ENCODE measurements at regions not wholly inside any gene's neighbourhood (a gene's known extent, or its start where the extent isn't known, plus 50 kb on each side); places are given as distances from the start of the nearest gene placed in this dataset.

DNA sequence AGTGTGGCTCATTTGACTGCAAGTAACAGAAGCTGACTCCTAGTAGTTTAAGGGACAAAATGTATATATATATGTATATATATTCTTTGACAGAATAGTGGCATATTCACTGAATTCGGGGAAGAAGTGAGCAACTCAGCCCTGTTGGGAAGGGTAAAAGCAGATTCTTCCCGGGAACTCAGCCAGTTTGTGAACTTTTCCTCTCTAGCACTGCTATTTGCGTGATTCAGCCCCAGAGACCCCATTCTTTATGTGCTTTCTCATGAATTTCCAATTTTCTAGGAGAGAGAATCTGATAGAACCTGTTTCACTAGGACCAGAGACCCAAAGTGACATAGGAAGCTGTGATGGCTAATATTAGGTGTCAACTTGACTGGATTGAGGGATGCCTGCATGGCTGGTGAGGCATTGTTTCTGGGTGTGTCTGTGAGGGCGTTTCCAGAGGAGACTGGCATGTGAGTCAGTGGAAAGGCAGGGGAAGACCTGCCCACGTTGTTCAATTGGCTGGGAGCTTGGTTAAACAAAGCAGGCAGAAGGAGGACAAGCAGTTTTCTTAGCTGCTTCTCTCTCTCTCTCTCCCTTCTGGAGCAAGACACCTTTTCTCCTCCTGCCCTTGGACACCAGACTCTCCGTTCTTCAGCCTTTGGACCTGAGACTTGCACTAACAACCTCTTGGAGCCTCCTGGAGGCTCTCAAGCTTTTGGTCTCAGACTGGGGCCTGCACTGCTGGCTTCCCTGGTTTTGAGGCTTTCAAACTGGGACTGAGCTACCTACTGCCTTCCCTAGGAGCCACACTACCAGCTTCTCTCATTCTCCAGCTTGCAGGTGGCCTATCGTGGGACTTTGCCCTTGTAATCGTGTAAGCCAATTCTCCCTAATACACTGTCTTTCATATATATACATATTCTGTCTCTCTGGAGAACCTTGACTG, 93.4 kb upstream of the KCNK1 start:
- DNase-seq, result no peak

DNA sequence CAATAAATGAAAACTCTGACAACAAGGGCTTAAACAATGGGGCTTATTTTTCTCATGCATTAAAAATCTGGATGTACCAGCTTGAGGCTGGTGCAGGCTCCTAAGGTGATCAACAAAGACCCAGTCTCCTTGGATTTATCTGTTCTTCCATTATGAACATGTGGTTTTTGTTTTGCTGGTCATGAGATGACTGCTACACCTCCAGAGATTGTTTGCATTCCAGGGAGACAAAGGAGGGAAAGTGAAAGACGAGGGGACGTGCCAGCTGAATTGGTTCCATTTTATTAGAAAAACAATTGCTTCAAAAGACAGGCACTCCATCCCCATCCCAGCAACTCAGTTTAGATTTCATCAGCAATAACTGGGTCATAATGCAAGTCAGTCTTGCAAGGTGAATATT, 90.9 kb upstream of the KCNK1 start:
- DNase-seq, result no peak

DNA sequence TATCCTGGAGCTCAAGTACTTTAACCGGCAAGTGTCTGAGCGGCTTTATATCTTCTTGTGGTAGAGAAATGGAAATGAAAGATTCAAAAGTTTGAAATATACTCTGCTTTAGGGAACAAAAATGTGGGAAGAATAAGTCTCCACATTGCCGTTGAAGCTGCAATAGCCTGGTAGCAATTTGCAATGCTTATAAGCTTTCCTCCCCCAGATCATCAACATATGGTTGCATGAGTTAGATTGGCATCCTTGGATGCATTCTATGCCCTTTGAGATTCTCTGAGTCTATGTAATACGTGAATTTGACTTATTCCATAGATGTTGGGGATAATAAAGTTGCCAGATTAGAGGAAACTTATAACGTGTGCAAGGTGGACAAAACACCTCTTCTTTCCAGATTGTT, 86.1 kb upstream of the KCNK1 start:
- no peak for DNase-seq

DNA sequence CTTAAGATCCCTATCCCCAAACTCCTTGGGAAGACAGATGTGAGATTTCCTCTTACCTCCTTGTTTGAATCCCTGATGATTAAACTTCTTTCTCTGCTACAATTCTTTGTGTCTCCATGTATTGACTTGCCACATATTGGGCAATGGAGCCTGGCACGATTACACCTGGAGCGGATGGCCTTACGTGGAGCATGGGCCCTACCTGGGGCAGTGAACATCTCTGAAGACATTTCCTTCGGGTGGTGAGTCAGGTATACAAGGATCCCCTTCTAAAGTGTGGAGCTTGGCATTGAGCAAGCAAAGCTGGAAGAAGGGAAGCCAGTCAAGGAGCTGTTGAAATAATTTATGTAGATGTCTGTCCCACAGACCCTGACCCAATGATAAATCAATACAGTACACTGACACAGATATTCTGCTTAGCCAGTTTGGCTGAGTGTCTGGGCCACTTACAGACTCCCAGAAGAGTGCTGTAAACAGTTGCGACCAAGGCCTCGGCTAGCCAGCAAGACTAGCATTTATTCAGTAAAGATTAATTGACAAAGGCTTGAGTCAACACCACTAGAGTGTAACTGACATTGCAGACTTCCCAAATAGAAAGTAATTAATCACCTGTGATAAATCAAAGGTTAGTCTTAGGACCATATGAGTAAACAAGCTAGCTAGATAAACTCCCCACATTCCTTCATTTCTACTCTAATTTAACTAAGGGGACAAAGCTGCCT, 83.1 kb upstream of the KCNK1 start:
- DNase-seq, result no peak

DNA sequence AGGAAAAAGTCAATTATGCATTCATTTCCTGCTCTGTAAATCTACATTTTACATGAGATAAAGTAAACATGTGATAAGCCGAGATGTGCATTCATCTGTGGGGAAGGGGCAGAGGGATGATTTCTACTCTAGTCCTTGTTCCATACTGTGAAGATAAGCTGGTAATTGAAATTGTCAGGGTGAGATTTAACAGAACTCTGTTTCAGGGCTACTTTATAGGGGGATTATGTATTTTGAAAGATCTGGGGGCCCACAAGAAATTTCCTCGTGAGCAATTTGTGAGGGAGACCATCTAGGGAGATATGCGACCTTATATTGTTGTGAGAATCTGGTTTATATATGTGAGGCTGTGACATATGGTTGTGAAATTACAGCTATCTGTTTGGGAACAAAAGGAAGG, 73.1 kb upstream of the KCNK1 start:
- no peak for DNase-seq

DNA sequence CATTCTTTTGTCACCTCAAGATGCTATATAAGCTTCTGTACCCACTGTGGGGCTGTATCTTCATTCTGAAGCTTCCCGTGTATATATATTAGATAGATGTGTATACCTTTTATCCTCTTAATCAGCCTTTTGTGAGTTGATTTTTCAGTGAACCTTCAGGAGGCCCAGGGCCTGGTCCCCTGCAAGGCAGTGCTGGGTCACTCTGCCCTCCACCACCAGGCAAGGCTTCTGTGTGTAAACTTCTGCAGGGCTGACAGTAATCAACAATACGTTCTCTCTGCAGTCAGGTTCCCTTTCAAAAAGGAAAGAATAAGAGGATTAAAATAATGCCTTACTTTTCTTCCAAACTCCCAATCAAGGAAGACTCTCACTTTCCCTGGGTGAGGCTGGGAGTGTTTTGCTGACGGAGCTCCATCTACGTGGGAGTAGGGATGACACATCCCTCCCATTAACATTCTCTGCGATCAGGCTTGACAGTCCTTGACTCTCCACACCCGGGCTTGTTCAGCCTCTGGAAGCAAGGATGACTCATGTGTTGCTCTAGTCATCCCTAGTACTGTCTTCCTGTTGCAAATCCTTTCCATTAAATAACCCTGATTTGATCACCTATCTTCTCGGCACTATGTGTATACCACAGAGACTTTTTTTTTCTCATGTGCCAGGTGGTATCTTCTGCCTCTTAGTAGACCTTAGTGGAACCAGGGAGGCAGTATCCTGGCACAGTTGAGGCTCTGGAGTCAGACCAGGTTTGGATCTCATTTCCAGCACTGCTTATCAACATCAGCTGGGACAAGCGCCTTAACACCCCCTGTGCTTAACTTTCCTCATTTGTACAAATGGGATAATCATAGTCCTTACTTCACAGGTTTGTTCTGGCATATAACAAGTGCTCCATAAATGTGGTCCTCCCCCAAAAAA, 70.3 kb upstream of the KCNK1 start:
- DNase-seq, result peak; percentile 79

DNA sequence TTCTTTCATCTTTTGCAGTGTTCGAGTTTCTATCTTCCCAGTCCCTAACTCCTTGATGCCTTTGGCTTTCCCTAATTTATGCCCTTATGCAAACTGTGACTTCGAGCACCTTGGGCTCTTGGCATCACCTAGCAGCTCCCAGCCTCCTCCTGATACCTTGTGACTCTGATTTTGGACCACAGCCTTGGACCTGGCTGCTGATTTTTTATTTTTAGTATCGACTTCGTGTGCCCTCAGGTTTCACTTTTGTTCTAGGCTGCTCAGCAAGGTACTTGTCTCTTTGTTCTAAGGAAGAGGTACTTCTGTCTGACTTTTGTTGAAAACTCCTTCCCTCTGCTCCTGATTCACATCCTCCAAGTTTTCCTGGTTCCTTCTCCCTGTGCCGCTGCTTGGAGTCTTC, 69.6 kb upstream of the KCNK1 start:
- DNase-seq, result no peak

DNA sequence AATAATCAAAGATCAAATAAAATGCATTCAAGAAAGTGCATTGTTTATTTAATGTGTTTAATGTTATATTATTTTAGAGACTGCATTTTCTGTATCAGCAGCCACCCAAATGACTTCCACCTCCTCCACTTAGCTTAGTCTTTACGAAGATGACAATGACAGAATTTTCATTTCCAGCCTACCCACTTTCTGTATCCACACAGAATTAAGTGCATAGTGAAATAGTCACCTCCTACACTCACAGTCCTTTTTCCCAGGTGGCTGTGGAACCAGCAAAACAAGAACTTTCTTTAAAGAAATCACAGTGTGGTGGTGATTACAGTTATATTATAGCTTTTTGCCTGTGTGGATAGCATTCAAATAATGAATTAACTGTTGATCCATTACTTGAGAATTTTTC, 66.2 kb upstream of the KCNK1 start:
- no peak for DNase-seq

DNA sequence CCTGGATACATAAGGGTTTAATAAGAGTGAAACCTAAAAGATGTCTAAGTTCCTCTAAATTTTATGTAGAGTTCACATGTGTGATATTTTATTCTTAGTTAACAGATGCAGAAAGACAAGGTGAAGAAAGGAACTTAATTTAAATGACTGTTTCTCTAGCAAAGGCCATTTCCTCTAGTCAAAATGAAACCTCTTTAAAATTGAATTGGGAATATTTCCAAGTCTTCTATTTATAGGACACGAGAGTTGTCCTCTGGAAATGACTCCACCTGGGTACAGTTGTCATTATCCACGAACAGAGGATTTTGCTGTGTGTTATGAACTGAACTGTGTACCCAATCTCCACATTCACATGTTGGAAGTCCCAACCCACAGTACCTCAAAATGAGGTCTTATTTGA, 64.5 kb upstream of the KCNK1 start:
- no peak for DNase-seq

DNA sequence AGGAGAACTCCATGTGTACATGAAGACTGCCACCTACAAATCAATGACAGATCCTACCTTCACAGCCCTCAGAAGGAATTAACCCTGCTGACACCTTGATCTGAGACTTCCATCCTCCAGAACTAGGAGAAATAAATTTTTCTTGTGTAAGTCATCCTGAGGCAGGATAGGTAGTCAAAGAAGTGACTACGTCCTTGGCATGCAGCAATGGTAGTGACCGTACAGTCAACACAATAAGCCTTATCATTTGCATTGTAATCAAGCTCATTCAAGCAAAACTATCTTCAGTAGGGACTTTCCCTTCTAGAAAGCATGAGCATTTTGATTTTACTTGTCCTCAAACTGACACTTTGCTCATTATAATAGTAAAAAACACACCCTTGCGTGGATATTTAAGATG, 64.0 kb upstream of the KCNK1 start:
- no peak for DNase-seq

DNA sequence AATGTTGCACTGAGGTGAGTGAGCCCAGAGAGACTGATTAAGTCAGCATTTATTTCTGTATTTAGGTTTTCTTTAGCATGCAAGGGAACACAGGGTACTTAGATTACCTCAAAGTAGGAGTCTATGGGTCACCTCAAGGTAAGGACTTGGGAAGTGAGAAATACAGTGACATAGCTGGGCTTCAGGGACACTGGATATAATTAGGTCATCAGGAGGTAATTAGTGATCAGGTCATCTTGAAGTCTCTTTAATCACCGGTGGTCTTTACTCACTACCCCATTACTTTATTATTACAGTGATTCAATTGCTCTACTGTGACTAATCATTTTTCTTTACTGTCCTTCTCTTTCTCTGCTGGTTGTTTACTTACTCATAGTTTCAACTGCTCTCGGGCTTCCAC, 59.9 kb upstream of the KCNK1 start:
- DNase-seq, result no peak

DNA sequence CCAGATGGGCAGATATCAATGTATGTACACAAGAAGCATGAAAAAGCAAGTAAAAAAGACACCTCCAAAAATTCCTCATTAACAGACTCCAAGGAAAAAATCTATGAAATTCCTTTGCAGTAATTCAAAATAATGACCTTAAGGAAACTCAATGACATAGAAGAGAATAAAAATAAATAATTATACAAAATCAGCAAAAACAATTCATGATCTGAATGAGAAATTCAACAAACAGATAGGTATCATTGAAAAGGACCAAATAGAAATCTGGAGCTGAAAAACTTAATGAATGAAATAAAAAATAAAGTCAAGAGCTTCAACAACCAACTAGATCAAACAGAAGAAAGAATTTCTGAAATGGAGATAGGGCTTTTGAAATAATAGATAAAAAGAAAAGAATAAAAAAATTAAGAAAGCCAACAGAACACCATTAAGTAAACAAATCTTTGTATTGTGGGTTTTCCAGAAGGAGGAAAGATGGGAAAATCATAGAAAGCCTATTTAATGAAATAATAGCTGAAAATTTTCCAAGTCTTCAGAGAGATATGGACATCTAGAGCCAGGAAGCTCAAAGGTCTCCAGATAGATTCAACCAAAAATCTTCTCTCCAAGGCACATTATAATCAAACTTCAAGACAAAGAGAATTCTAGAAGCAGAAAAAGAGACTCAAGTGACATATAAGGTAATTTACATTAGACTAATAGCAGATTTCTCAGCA, 52.0 kb upstream of the KCNK1 start:
- DNase-seq, result no peak

Data from fibroblast of skin of scalp (primary cell).